Esophagus muscularis mucosa (tissue), 4 donors: ENCODE measurements at regions not wholly inside any gene's neighbourhood (a gene's known extent, or its start where the extent isn't known, plus 50 kb on each side); places are given as distances from the start of the nearest gene placed in this dataset.

Experiments used
- CTCF ChIP-seq, 3 experiments: fragments of 200-600 bp in 2 of 3; fragments of 450-650 bp in 1 of 3; sonication (generic) in 2 of 3; IDR thresholded peaks; one replicate each; pipeline ENCODE4 v1.5.1; 2017 to 2019; ENCODE audit warnings: antibody characterized with exemption in 3 of 3, mild to moderate bottlenecking in 2 of 3, moderate library complexity in 1 of 3
- EP300 ChIP-seq: sonication (generic); formaldehyde crosslinking; IDR thresholded peaks from one replicate; pipeline ENCODE4 v1.6.1; 2017; ENCODE audit warnings: antibody characterized with exemption
- POLR2A ChIP-seq: fragments of 450-650 bp; IDR thresholded peaks from one replicate; pipeline ENCODE4 v1.6.1; 2017; ENCODE audit warnings: antibody characterized with exemption, moderate library complexity, mild to moderate bottlenecking, low read depth

GRCh38 chr7:131648491-131648890 is 92.1 kb upstream of the PODXL start:
- TF ChIP-seq POLR2A: no peak
- TF ChIP-seq CTCF (IDR thresholded peaks at IDR 0.05): no peak
- no peak for TF ChIP-seq EP300
